Trophoblast cell (in vitro differentiated cells and primary cell): ENCODE measurements at regions not wholly inside any gene's neighbourhood (a gene's known extent, or its start where the extent isn't known, plus 50 kb on each side); places are given as distances from the start of the nearest gene placed in this dataset.

Experiments
- DNase-seq, 2 donors: peaks; one replicate each; pipeline ENCODE4 v3.0.0-alpha.2; 2016
- H2AFZ ChIP-seq: 2 replicates; pipeline ENCODE4 v1.6.1; 2013; ENCODE audit warnings: low read length, moderate library complexity, mild to moderate bottlenecking; ENCODE audit not compliant: insufficient read depth, poor library complexity
- H2AK5ac ChIP-seq: 2 replicates; pipeline ENCODE4 v1.6.1; 2013; ENCODE audit warnings: mild to moderate bottlenecking, low read length
- H2BK120ac ChIP-seq: 2 replicates; pipeline ENCODE4 v1.6.1; 2013; ENCODE audit warnings: low read length, mild to moderate bottlenecking, moderate library complexity; ENCODE audit not compliant: insufficient read depth, poor library complexity
- H2BK12ac ChIP-seq: 2 replicates; pipeline ENCODE4 v1.6.1; 2013; ENCODE audit warnings: mild to moderate bottlenecking, low read length, moderate library complexity
- H2BK5ac ChIP-seq: 2 replicates; pipeline ENCODE4 v1.6.1; 2013; ENCODE audit warnings: low read length, low read depth, moderate library complexity, mild to moderate bottlenecking; ENCODE audit not compliant: poor library complexity
- H3K14ac ChIP-seq: 2 replicates; pipeline ENCODE4 v1.6.1; 2013; ENCODE audit warnings: mild to moderate bottlenecking, low read length
- H3K18ac ChIP-seq: 2 replicates; pipeline ENCODE4 v1.6.1; 2013; ENCODE audit warnings: mild to moderate bottlenecking, low read length
- H3K23ac ChIP-seq: 2 replicates; pipeline ENCODE4 v1.6.1; 2013; ENCODE audit warnings: low read length
- H3K27ac ChIP-seq: 2 replicates; pipeline ENCODE4 v1.5.1; 2013; ENCODE audit warnings: low read depth, mild to moderate bottlenecking, inconsistent platforms, low read length, moderate library complexity
- H3K27me3 ChIP-seq: 2 replicates; pipeline ENCODE4 v1.6.1; 2013; ENCODE audit warnings: inconsistent platforms, mild to moderate bottlenecking, low read length, moderate library complexity; ENCODE audit not compliant: insufficient read depth
- H3K36me3 ChIP-seq, 2 experiments: 1 replicate in 1 of 2; 2 replicates in 1 of 2; pipeline ENCODE4 v1.6.1; 2013; ENCODE audit warnings: low read length in 2 of 2, mild to moderate bottlenecking in 2 of 2, moderate library complexity in 1 of 2; ENCODE audit not compliant: insufficient read depth in 2 of 2, control insufficient read depth in 1 of 2
- H3K4ac ChIP-seq: 2 replicates; pipeline ENCODE4 v1.6.1; 2013; ENCODE audit warnings: low read depth, mild to moderate bottlenecking, low read length, moderate library complexity
- H3K4me1 ChIP-seq, 2 experiments: 1 replicate in 1 of 2; 2 replicates in 1 of 2; pipeline ENCODE4 v1.6.1; 2013; ENCODE audit warnings: low read length in 2 of 2, mild to moderate bottlenecking in 2 of 2, moderate library complexity in 1 of 2; ENCODE audit not compliant: insufficient read depth in 2 of 2, control insufficient read depth in 1 of 2
- H3K4me2 ChIP-seq: 2 replicates; pipeline ENCODE4 v1.6.1; 2013; ENCODE audit warnings: inconsistent platforms, mild to moderate bottlenecking, low read length, moderate library complexity
- H3K4me3 ChIP-seq: 2 replicates; pipeline ENCODE4 v1.5.1; 2013; ENCODE audit warnings: mild to moderate bottlenecking, low read depth, low read length, inconsistent platforms
- H3K79me1 ChIP-seq: one replicate; pipeline ENCODE4 v1.6.1; 2013; ENCODE audit warnings: low read length
- H3K79me2 ChIP-seq: 2 replicates; pipeline ENCODE4 v1.6.1; 2013; ENCODE audit warnings: low read length, mild to moderate bottlenecking; ENCODE audit not compliant: control insufficient read depth, insufficient read depth, poor library complexity
- H3K9ac ChIP-seq: 2 replicates; pipeline ENCODE4 v1.6.1; 2013; ENCODE audit warnings: mild to moderate bottlenecking, low read length
- H3K9me3 ChIP-seq: 2 replicates; pipeline ENCODE4 v1.6.1; 2013; ENCODE audit warnings: low read depth, mild to moderate bottlenecking, control low read depth, inconsistent platforms, low read length; ENCODE audit not compliant: insufficient read depth
- H4K12ac ChIP-seq: 2 replicates; pipeline ENCODE4 v1.6.1; 2013; ENCODE audit warnings: low read depth, mild to moderate bottlenecking, low read length, moderate library complexity
- H4K8ac ChIP-seq: 2 replicates; pipeline ENCODE4 v1.6.1; 2013; ENCODE audit warnings: low read depth, mild to moderate bottlenecking, low read length, moderate library complexity
- H4K91ac ChIP-seq: one replicate; pipeline ENCODE4 v1.6.1; 2013; ENCODE audit warnings: low read depth, mild to moderate bottlenecking, low read length, moderate library complexity
- WGBS: extraction: QIAGEN DNeasy Blood & Tissue Kit; methylation state at CpG from one replicate; pipeline ENCODE4 v1.1.7; 2013; ENCODE audit warnings: missing lambda C conversion rate; ENCODE audit not compliant: insufficient read length, insufficient coverage; ENCODE audit errors: extremely low coverage; 5-methylcytosine and 5-hydroxymethylcytosine counted together

GRCh38 chr20:23161968-23162696 lies 76.0 kb upstream of the CD93 start:
- Histone ChIP-seq H3K4me3 (no peak overlapping the region), H2AK5ac (no peak overlapping the region), H2BK120ac (no peak overlapping the region), H3K4me2 (no peak overlapping the region), H3K9ac (no peak overlapping the region), H3K4me1 (no peaks in the 10 kb centered on the region), H3K27ac (no peak overlapping the region), H2BK12ac (no peak overlapping the region), H4K91ac (no peak overlapping the region), H3K27me3 (no peaks in the 10 kb centered on the region), H3K14ac (no peak overlapping the region), H3K9me3 (no peaks in the 10 kb centered on the region), H3K79me1 (no peaks in the 10 kb centered on the region), H4K8ac (no peak overlapping the region), H3K4ac (no peak overlapping the region), H3K36me3 (no peaks in the 10 kb centered on the region), H2AFZ (no peak overlapping the region), H3K79me2 (no peaks in the 10 kb centered on the region), H3K23ac (no peak overlapping the region), H4K12ac (no peak overlapping the region), H3K18ac (no peak overlapping the region), H2BK5ac (no peak overlapping the region)
- no CpG with 5 or more reads among the region's 12 CpGs for WGBS
- DNase-seq = peak in 1 of 2 donors; percentile 19

GRCh38 chr20:23161244-23161891 lies 75.2 kb upstream of the CD93 start:
- H4K8ac ChIP-seq = no peak overlapping the region
- no peak overlapping the region for H3K27ac ChIP-seq
- H3K4me2 ChIP-seq = no peak overlapping the region
- no peaks in the 10 kb centered on the region for H3K79me2 ChIP-seq
- no peak overlapping the region for H2BK12ac ChIP-seq
- H2AFZ ChIP-seq = no peak overlapping the region
- no peak overlapping the region for H4K12ac ChIP-seq
- no peak overlapping the region for H2BK120ac ChIP-seq
- no peaks in the 10 kb centered on the region for H3K4me1 ChIP-seq
- H3K18ac ChIP-seq = no peak overlapping the region
- no peak overlapping the region for H3K23ac ChIP-seq
- no CpG with 5 or more reads among the region's 18 CpGs for WGBS
- H2AK5ac ChIP-seq = no peak overlapping the region
- H3K4ac ChIP-seq = no peak overlapping the region
- H3K9ac ChIP-seq = no peak overlapping the region
- no peak overlapping the region for H3K14ac ChIP-seq
- H3K79me1 ChIP-seq = no peaks in the 10 kb centered on the region
- no peak for DNase-seq
- peak overlapping the region; percentile 28 for H3K4me3 ChIP-seq
- H3K36me3 ChIP-seq = no peaks in the 10 kb centered on the region
- H4K91ac ChIP-seq = no peak overlapping the region
- no peak overlapping the region for H2BK5ac ChIP-seq
- no peaks in the 10 kb centered on the region for H3K9me3 ChIP-seq
- no peaks in the 10 kb centered on the region for H3K27me3 ChIP-seq

GRCh38 chr20:23160536-23161243 lies 74.6 kb upstream of the CD93 start:
- Histone ChIP-seq H3K4me2 (no peak overlapping the region), H3K14ac (no peak overlapping the region), H3K36me3 (no peaks in the 10 kb centered on the region), H3K79me2 (no peaks in the 10 kb centered on the region), H3K9me3 (no peaks in the 10 kb centered on the region), H3K4ac (no peak overlapping the region), H2BK120ac (no peak overlapping the region), H4K8ac (no peak overlapping the region), H3K9ac (no peak overlapping the region), H3K4me3 (no peak overlapping the region), H3K18ac (no peak overlapping the region), H2BK5ac (no peak overlapping the region), H3K27ac (no peak overlapping the region), H3K4me1 (no peaks in the 10 kb centered on the region), H2BK12ac (no peak overlapping the region), H3K23ac (no peak overlapping the region), H2AFZ (no peak overlapping the region), H4K12ac (no peak overlapping the region), H4K91ac (no peak overlapping the region), H2AK5ac (no peak overlapping the region), H3K27me3 (no peaks in the 10 kb centered on the region), H3K79me1 (no peaks in the 10 kb centered on the region)
- DNase-seq = no peak
- no CpG with 5 or more reads among the region's 6 CpGs for WGBS

- Histone ChIP-seq H3K18ac (no peak overlapping the region), H3K4me1 (no peaks in the 10 kb centered on the region), H3K14ac (no peak overlapping the region), H3K23ac (no peak overlapping the region), H2BK5ac (no peak overlapping the region), H3K9me3 (no peaks in the 10 kb centered on the region), H2AK5ac (no peak overlapping the region), H3K79me1 (no peaks in the 10 kb centered on the region), H3K36me3 (no peaks in the 10 kb centered on the region), H3K4me2 (no peak overlapping the region), H3K9ac (no peak overlapping the region), H3K4me3 (no peak overlapping the region), H3K27me3 (no peaks in the 10 kb centered on the region), H4K91ac (no peak overlapping the region), H4K12ac (no peak overlapping the region), H4K8ac (no peak overlapping the region), H2BK120ac (no peak overlapping the region), H2AFZ (no peak overlapping the region), H3K27ac (no peak overlapping the region), H3K79me2 (no peaks in the 10 kb centered on the region), H2BK12ac (no peak overlapping the region), H3K4ac (no peak overlapping the region)
- no peak for DNase-seq
- WGBS = no CpG with 5 or more reads among the region's 4 CpGs
Observed at GRCh38 chr20:23159947-23160318, 73.8 kb upstream of the CD93 start.
